ENCODE measurements at regions not wholly inside any gene's neighbourhood (a gene's known extent, or its start where the extent isn't known, plus 50 kb on each side); places are given as distances from the start of the nearest gene placed in this dataset.

GRCh38 chr2:18276583-18277075, 283.8 kb downstream of the RDH14 start:
- TF ChIP-seq CTCF (IDR thresholded peaks at IDR 0.05) (no peak), POLR2A (IDR thresholded peaks at IDR 0.05) (no peak)
